ENCODE measurements at regions not wholly inside any gene's neighbourhood (a gene's known extent, or its start where the extent isn't known, plus 50 kb on each side); places are given as distances from the start of the nearest gene placed in this dataset.

DNA sequence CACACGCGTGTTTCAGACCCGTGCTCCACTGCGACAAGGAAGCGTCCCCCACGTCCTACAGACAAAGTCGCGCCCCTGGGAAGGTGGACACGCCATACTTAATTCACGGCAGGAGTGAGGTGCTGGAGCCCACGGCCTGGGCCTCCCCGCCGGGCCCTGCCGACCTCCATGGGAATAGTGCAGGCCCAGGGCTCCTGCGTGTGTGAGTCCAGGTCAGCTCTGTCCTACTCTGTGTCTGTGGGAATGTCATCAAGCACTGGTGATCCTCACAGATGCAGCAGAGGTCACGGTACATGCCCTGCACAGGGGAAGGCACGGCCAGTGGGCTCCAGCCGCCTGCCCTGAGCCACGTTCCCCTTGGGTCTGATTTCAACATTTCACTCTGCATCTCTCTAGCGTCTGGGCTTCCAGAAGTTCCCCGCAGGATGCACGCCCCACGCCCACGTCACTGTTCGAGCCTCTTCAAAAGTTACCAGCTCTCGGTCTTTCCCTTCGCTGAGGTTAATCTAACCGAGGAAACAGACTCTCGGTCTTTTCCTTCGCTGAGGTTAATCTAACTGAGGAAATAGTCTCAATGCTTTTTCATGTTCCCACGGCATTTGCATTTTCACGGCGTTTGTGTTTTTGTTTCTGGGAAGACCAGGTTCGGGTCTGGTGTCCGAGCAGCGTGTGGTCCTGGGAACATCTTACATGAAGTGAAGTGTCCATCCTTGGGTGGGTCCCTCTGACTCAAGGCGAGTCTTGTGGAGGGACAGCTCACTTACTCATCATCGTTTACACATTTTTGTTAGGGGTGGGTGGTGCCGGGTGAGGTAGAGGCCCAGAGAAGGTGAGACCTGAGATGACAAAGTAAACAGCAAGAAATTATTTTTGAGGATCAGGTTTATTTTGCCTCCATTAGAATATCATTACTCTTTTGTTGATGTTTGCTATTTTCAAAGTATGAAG, 157.3 kb upstream of the ALKAL2 start:
- Histone ChIP-seq H3K27ac (no peak overlapping the region), H3K36me3 (no peaks in the 10 kb centered on the region), H3K27me3 (no peaks in the 10 kb centered on the region), H3K4me3 (no peak overlapping the region), H3K4me1 (peaks cover 0 to 7% (median 6%) of the 10 kb centered on the region in 4 donors), H3K9me3 (no peaks in the 10 kb centered on the region)
- TF ChIP-seq EP300 (IDR thresholded peaks at IDR 0.05): no peak
- TF ChIP-seq POLR2AphosphoS5 (IDR thresholded peaks at IDR 0.05): no peak
- TF ChIP-seq, protein P1, sequence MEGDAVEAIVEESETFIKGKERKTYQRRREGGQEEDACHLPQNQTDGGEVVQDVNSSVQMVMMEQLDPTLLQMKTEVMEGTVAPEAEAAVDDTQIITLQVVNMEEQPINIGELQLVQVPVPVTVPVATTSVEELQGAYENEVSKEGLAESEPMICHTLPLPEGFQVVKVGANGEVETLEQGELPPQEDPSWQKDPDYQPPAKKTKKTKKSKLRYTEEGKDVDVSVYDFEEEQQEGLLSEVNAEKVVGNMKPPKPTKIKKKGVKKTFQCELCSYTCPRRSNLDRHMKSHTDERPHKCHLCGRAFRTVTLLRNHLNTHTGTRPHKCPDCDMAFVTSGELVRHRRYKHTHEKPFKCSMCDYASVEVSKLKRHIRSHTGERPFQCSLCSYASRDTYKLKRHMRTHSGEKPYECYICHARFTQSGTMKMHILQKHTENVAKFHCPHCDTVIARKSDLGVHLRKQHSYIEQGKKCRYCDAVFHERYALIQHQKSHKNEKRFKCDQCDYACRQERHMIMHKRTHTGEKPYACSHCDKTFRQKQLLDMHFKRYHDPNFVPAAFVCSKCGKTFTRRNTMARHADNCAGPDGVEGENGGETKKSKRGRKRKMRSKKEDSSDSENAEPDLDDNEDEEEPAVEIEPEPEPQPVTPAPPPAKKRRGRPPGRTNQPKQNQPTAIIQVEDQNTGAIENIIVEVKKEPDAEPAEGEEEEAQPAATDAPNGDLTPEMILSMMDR (IDR thresholded peaks at IDR 0.05): no peak
- no peak for TF ChIP-seq POLR2A (IDR thresholded peaks at IDR 0.05)
- no peak for DNase-seq
- ATAC-seq (ENCODE audit: low FRiP score in 2 of 2): no peak
- WGBS, 2 donors: 86 to 88% methylated on average over 30 to 39 of the region's 39 CpGs

DNA sequence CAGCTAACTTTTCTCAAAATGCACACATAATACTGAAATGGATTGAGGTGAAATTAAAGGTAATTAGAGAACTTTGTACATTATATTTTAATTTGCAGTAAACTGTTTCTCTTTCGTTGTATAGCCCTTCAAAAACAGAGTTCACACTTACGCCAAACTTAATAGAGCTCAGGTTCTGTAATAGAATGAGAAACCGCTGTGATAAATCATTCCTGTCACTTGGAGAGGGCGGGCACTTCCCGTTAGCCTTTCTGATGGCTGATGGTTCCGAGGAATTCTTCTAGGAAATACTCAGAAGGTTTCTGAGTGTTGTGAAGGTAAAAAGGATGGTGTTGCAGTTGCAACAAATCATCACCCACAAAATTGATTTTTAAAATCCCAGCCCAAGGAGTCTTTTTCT, 155.8 kb upstream of the ALKAL2 start:
- Histone ChIP-seq H3K9me3 (no peaks in the 10 kb centered on the region), H3K4me1 (peaks cover 0 to 9% (median 6%) of the 10 kb centered on the region in 4 donors), H3K27ac (no peak overlapping the region), H3K4me3 (no peak overlapping the region), H3K27me3 (no peaks in the 10 kb centered on the region), H3K36me3 (no peaks in the 10 kb centered on the region)
- WGBS, 2 donors: 46 to 52% methylated on average over 6 of the region's 6 CpGs
- ATAC-seq (ENCODE audit: low FRiP score in 2 of 2) (no peak), DNase-seq (no peak)
- TF ChIP-seq POLR2AphosphoS5 (IDR thresholded peaks at IDR 0.05): no peak
- TF ChIP-seq EP300 (IDR thresholded peaks at IDR 0.05): no peak
- no peak for TF ChIP-seq POLR2A (IDR thresholded peaks at IDR 0.05)
- TF ChIP-seq, protein P1 (IDR thresholded peaks at IDR 0.05): no peak

DNA sequence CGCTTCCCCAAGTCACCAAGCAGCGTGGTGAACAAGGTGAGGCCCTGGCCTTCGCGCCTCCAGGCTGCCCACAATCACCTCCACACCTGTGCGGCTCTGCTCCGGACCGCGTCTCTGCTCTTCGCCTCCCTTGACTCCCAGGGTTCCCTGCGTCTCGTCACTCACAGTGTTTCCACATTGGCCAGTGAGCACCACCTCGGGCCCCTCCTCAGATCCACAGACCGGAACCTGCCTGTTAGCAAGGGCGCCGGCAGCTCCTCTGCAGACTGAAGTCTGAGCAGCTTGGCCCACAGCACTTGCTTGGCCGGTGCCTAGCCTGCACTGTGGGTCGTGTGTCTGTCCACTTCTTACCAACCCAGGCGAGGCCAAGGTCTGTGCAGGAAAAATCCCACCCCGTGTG, 155.3 kb upstream of the ALKAL2 start:
- DNase-seq: no peak
- TF ChIP-seq POLR2A (IDR thresholded peaks at IDR 0.05) (no peak), EP300 (IDR thresholded peaks at IDR 0.05) (no peak), POLR2AphosphoS5 (IDR thresholded peaks at IDR 0.05) (no peak)
- TF ChIP-seq, protein P1 (IDR thresholded peaks at IDR 0.05): no peak
- Histone ChIP-seq H3K4me3 (no peak overlapping the region), H3K9me3 (no peaks in the 10 kb centered on the region), H3K27me3 (no peaks in the 10 kb centered on the region), H3K27ac (no peak overlapping the region), H3K4me1 (peaks cover 0 to 14% (median 6%) of the 10 kb centered on the region in 4 donors), H3K36me3 (no peaks in the 10 kb centered on the region)
- WGBS, 2 donors: 89 to 92% methylated on average over 17 to 19 of the region's 19 CpGs
- ATAC-seq (ENCODE audit: low FRiP score in 2 of 2): no peak

DNA sequence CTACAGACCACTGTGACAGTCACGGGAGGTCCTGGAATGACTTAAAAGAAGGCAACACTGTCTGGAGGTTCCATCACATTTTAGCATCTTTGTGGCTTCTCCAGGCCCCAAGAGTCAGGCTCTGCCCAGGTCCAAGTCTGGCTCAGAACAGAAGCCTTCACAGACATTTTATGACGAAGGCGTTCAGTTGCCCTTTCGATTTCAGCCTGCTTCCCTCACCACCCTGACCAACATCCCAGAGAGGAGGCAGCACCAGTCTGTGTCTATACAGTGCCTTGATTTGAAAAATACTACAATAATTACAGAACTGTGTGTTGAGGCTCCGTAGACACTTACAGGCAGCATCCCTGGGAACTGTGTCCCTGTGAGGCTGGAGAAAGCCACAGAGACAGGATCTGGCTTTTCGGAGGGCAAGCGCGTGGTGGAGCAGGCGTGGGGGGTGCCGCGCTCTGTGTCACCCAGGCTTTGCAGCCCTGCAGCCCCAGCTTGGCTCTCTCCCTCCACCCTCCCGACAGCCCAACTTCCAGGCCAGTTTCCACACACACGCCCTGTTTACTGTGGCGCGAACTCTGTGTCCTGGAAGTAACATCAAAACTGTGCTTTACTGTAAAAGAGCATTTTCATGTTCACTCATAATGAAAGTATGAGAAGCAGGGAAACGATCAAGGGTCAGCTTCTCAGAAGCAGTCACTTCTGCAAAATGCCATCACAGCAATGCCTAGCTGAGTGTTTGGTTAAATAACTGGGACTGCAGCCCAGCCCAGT, 153.5 kb upstream of the ALKAL2 start:
- no peak overlapping the region for H3K4me3 ChIP-seq

More for the DNA sequence above, 153.5 kb upstream of the ALKAL2 start:
- Histone ChIP-seq H3K27ac (peak overlapping the region; percentile 45 to 80 (median 64)), H3K27me3 (no peaks in the 10 kb centered on the region), H3K36me3 (no peaks in the 10 kb centered on the region), H3K9me3 (no peaks in the 10 kb centered on the region), H3K4me1 (peaks cover 0 to 21% (median 10%) of the 10 kb centered on the region in 4 donors)
- TF ChIP-seq POLR2A (IDR thresholded peaks at IDR 0.05): no peak
- TF ChIP-seq POLR2AphosphoS5 (IDR thresholded peaks at IDR 0.05): peak; percentile 68 to 73
- TF ChIP-seq, protein P1 (IDR thresholded peaks at IDR 0.05): no peak
- peak in 3 of 4 donors; percentile 34 to 76 (median 68) for TF ChIP-seq EP300 (IDR thresholded peaks at IDR 0.05)
- DNase-seq (peak in 1 of 2 donors; percentile 82), ATAC-seq (ENCODE audit: low FRiP score in 2 of 2) (peak; percentile 25 to 49)
- WGBS, 2 donors: 69 to 80% methylated on average over 16 of the region's 16 CpGs

Data from upper lobe of left lung (tissue), 6 donors.